ENCODE measurements at regions not wholly inside any gene's neighbourhood (a gene's known extent, or its start where the extent isn't known, plus 50 kb on each side); places are given as distances from the start of the nearest gene placed in this dataset.

- TF ChIP-seq CTCF (IDR thresholded peaks at IDR 0.05; ENCODE audit: insufficient read depth, low read length, poor library complexity, severe bottlenecking) (no peak), EZH2phosphoT487 (conservative IDR thresholded peaks at IDR 0.05; ENCODE audit: low read length) (no peak)
Observed at GRCh38 chr9:74245866-74246497, 251.2 kb upstream of the RORB start.

Measured in SU-DHL-6 (cell line).